Hepatocyte (in vitro differentiated cells): ENCODE measurements at regions not wholly inside any gene's neighbourhood (a gene's known extent, or its start where the extent isn't known, plus 50 kb on each side); places are given as distances from the start of the nearest gene placed in this dataset.
A peak's percentile ranks its signal among the peaks of the same experiment; 100 is the strongest.

Source experiments
- DNase-seq: peaks from one replicate; pipeline ENCODE4 v3.0.0-alpha.2; 2016; ENCODE audit warnings: low spot score
- H2AFZ ChIP-seq: fragments of 200-600 bp; sonication (generic); 2 replicates; pipeline ENCODE4 v1.6.0; 2016; ENCODE audit warnings: antibody characterized with exemption, mild to moderate bottlenecking
- H3K27ac ChIP-seq: fragments of 200-600 bp; sonication (generic); 2 replicates; pipeline ENCODE4 v1.5.1; 2016; ENCODE audit warnings: mild to moderate bottlenecking
- H3K27me3 ChIP-seq: fragments of 200-600 bp; sonication (generic); 2 replicates; pipeline ENCODE4 v1.6.1; 2016
- H3K36me3 ChIP-seq: fragments of 200-600 bp; sonication (generic); replicated peaks from 2 replicates; pipeline ENCODE4 v1.5.1; 2016; ENCODE audit warnings: low read depth; ENCODE audit not compliant: insufficient read depth
- H3K4me1 ChIP-seq: fragments of 200-600 bp; sonication (generic); 2 replicates; pipeline ENCODE4 v1.5.1; 2016; ENCODE audit warnings: mild to moderate bottlenecking, moderate library complexity; ENCODE audit not compliant: insufficient read depth
- H3K4me2 ChIP-seq: fragments of 200-600 bp; sonication (generic); 2 replicates; pipeline ENCODE4 v1.6.0; 2016
- H3K4me3 ChIP-seq: fragments of 200-600 bp; sonication (generic); 2 replicates; pipeline ENCODE4 v1.5.1; 2016; ENCODE audit warnings: mild to moderate bottlenecking
- H3K79me2 ChIP-seq: fragments of 200-600 bp; sonication (generic); 2 replicates; pipeline ENCODE4 v1.6.0; 2017; ENCODE audit warnings: mild to moderate bottlenecking
- H3K9me2 ChIP-seq: fragments of 200-600 bp; sonication (generic); replicated peaks from 2 replicates; pipeline ENCODE4 v1.6.0; 2017; ENCODE audit warnings: mild to moderate bottlenecking; ENCODE audit not compliant: insufficient read depth
- H3K9me3 ChIP-seq: fragments of 200-600 bp; sonication (generic); 2 replicates; pipeline ENCODE4 v1.5.1; 2016; ENCODE audit warnings: low read depth, mild to moderate bottlenecking
- H4K20me1 ChIP-seq: fragments of 200-600 bp; sonication (generic); 2 replicates; pipeline ENCODE4 v1.6.0; 2016; ENCODE audit warnings: mild to moderate bottlenecking; ENCODE audit not compliant: insufficient read depth, poor library complexity, severe bottlenecking
- CTCF ChIP-seq: fragments of 200-600 bp; sonication (generic); IDR thresholded peaks from 2 replicates; pipeline ENCODE4 v1.5.1; 2016; ENCODE audit warnings: antibody characterized with exemption, mild to moderate bottlenecking; ENCODE audit not compliant: poor library complexity
- EZH2 ChIP-seq: fragments of 200-600 bp; sonication (generic); IDR thresholded peaks from 2 replicates; pipeline ENCODE4 v1.6.1; 2016; ENCODE audit warnings: antibody characterized with exemption, mild to moderate bottlenecking, borderline replicate concordance
- EZH2phosphoT487 ChIP-seq: fragments of 200-600 bp; sonication (generic); IDR thresholded peaks from one replicate; pipeline ENCODE4 v1.6.1; 2018; ENCODE audit warnings: antibody characterized with exemption, mild to moderate bottlenecking, low read depth, moderate library complexity; ENCODE audit not compliant: unreplicated experiment, severe bottlenecking
- WGBS: methylation state at CpG from one replicate; pipeline ENCODE4 v1.1.6; 2016; ENCODE audit warnings: low lambda C conversion rate; ENCODE audit errors: missing lambda C conversion rate; 5-methylcytosine and 5-hydroxymethylcytosine counted together

GRCh38 chrX:39954851-39955250 lies 142.9 kb downstream of the BCOR start:
- no peak for DNase-seq
- Histone ChIP-seq H3K27me3 (no peaks in the 10 kb centered on the region), H4K20me1 (no peaks in the 10 kb centered on the region), H3K9me2 (no peaks in the 10 kb centered on the region), H3K27ac (no peak overlapping the region), H3K36me3 (no peaks in the 10 kb centered on the region), H2AFZ (no peak overlapping the region), H3K4me3 (no peak overlapping the region), H3K4me1 (peaks cover 29% of the 10 kb centered on the region), H3K79me2 (no peaks in the 10 kb centered on the region), H3K4me2 (no peak overlapping the region), H3K9me3 (no peaks in the 10 kb centered on the region)
- 88% methylated on average over 9 of the region's 9 CpGs for WGBS
- no peak for TF ChIP-seq CTCF
- no peak for TF ChIP-seq EZH2

- Histone ChIP-seq H3K4me2 (no peak overlapping the region), H3K27me3 (no peaks in the 10 kb centered on the region), H3K9me3 (no peaks in the 10 kb centered on the region), H3K9me2 (no peaks in the 10 kb centered on the region), H3K4me3 (no peak overlapping the region), H3K36me3 (no peaks in the 10 kb centered on the region), H2AFZ (no peak overlapping the region), H3K4me1 (peaks cover 29% of the 10 kb centered on the region), H4K20me1 (no peaks in the 10 kb centered on the region), H3K79me2 (no peaks in the 10 kb centered on the region), H3K27ac (no peak overlapping the region)
- no peak for DNase-seq
- 80% methylated on average over 4 of the region's 4 CpGs for WGBS
- TF ChIP-seq EZH2 (no peak), EZH2phosphoT487 (no peak)
Measured at GRCh38 chrX:39955625-39956024, 142.1 kb downstream of the BCOR start.

GRCh38 chrX:39956803-39957394 lies 140.9 kb downstream of the BCOR start:
- TF ChIP-seq EZH2phosphoT487 (no peak), CTCF (peak; percentile 8)
- Histone ChIP-seq H3K79me2 (no peaks in the 10 kb centered on the region), H3K27me3 (no peaks in the 10 kb centered on the region), H3K9me2 (no peaks in the 10 kb centered on the region), H3K36me3 (no peaks in the 10 kb centered on the region), H3K27ac (no peak overlapping the region), H3K4me3 (no peak overlapping the region), H3K4me2 (no peak overlapping the region), H3K9me3 (no peaks in the 10 kb centered on the region), H2AFZ (no peak overlapping the region), H4K20me1 (no peaks in the 10 kb centered on the region), H3K4me1 (peaks cover 29% of the 10 kb centered on the region)
- no peak for DNase-seq
- 77% methylated on average over 7 of the region's 7 CpGs for WGBS

GRCh38 chrX:39957816-39958566 lies 139.8 kb downstream of the BCOR start:
- peaks cover 27% of the 10 kb centered on the region for H3K4me1 ChIP-seq
- H2AFZ ChIP-seq = no peak overlapping the region
- no peak overlapping the region for H3K4me3 ChIP-seq
- no peaks in the 10 kb centered on the region for H3K9me2 ChIP-seq
- H4K20me1 ChIP-seq = no peaks in the 10 kb centered on the region
- H3K9me3 ChIP-seq = no peaks in the 10 kb centered on the region
- no peak overlapping the region for H3K4me2 ChIP-seq
- WGBS = 82% methylated on average over 7 of the region's 7 CpGs
- H3K27me3 ChIP-seq = no peaks in the 10 kb centered on the region
- DNase-seq = peak; percentile 58
- peak overlapping the region; percentile 76 for H3K27ac ChIP-seq
- H3K79me2 ChIP-seq = no peaks in the 10 kb centered on the region
- no peak for TF ChIP-seq CTCF
- no peak for TF ChIP-seq EZH2phosphoT487
- no peak for TF ChIP-seq EZH2
- H3K36me3 ChIP-seq = no peaks in the 10 kb centered on the region
